Daoy (cell line): ENCODE measurements at regions not wholly inside any gene's neighbourhood (a gene's known extent, or its start where the extent isn't known, plus 50 kb on each side); places are given as distances from the start of the nearest gene placed in this dataset.
"Not testable (repeated sequence)": the region's sequence is repeated elsewhere in the genome, so short reads cannot be mapped to it uniquely, and the experiment has no call there.

Experiments
- DNase-seq: peaks from one replicate; pipeline ENCODE4 v3.0.0-alpha.2; 2015; ENCODE audit warnings: low read depth

DNA sequence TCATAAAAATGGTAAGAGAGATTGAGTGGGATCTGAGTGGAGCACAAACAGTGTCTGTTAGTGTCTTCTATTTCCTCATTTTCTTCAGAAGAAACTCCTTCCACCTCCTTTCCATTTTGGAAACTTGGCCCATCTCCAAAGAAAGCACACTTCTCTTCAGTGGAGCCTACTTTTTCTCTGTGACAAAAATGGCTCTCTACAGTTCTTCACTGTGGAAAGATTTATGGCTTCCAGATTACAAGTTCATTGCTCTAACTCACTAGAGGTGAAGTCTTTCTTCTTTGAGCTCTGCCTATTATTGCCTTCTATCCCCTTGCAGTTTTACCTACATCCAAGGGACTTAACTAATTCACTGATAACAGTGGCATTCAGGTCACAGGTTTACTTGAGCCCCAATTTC lies 325.8 kb downstream of the ANTXR2 start:
- DNase-seq, result no peak

DNA sequence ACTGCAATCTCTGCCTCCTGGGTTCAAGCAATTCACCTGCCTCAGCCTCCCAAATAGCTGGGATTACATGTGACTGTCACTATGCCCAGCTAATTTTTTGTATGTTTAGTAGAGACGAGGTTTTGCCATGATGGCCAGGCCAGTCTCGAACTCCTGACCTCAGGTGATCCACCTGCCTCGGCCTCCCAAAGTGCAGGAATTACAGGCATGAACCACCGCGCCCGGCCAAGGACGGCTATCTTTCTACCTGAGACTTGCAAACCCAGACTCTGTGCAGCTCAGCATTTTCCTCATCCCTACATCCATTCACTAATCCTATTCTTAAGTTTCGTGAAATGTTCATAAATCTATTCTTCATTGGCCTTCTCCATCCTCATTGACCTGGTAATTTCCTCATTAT lies 330.0 kb downstream of the ANTXR2 start:
- no peak for DNase-seq

DNA sequence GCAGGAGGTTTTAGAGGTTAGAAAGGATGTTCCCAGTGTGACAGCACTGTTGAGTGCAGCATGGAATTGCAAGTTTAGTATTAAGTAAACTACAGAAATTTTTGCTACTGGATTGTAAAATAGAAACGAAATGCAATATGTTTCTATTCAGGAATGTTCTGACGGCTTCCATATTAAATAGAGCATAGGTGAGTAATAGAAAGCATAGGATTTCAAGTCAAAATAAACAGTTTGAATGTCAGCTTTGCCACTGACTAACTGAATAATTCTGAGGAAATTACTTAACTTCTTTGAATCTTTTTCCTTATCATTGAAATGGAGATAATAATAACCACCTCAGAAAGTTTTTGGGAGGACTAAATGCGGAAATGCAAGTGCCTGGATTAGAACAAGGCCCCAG lies 331.9 kb upstream of the GK2 start:
- no peak for DNase-seq

DNA sequence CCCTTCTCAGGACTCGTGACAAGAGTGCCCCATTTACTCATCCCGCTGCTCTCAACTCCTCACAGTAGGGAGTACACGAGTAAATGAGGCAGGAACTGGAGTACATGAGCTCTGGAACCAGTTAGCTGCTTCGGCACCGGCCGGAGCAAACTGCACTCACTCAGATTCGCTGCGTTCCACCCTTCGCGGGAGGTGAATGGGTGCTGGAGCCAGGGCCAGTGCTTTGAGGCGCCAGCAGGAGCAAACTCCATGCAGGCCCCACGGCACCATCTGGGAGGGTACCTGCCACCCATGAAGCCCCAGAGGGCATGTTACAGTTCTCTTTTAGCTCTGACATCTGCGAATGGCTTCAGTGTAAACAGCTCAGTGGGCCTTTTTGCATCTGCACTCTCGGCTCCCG lies 315.5 kb upstream of the GK2 start:
- DNase-seq, result no peak

GRCh38 chr4:79700356-79700755 lies 292.3 kb upstream of the GK2 start:
- DNase-seq, result no peak

- no peak for DNase-seq
These were observed 289.4 kb upstream of the GK2 start for GRCh38 chr4:79697444-79697843.

DNA sequence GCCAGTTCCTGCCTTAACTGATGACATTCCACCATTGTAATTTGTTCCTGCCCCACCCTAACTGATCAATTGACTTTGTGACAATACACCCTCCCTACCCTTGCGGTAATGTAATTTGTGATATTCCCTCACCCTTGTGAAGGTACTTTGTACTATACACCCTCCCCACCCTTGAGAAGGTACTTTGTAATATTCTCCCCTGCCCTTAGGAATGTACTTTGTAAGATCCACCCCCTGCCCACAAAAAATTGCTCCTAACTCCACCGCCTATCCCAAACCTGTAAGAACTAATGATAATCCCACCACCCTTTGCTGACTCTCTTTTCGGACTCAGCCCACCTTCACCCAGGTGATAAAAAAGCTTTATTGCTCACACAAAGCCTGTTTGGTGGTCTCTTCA lies 288.5 kb upstream of the GK2 start:
- DNase-seq, result not testable (repeated sequence)

GRCh38 chr4:79695848-79696247 lies 287.8 kb upstream of the GK2 start:
- no peak for DNase-seq

- no peak for DNase-seq
These were observed 281.7 kb upstream of the GK2 start for GRCh38 chr4:79689740-79690139.

GRCh38 chr4:79688691-79689090 lies 280.7 kb upstream of the GK2 start:
- DNase-seq, result no peak

GRCh38 chr4:79687006-79687405 lies 279.0 kb upstream of the GK2 start:
- no peak for DNase-seq

DNA sequence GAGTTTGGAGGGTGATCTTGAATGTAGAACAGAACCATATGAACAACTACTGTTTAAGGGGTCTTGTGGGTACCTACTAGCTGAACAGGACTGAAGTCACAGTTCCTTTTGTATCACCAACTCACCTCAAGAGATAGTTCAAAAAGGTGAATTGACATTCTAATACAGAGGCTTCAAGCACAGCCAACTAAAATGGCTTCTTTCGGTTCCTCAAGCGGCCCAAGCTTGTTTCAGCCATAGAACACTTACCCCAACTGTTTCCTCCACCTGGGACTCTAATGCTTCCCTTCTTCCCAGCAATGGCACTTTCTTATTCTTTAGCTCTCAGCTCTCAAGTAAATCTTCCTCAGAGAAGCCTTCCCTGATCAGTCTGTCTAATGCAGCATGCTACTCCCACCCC lies 277.5 kb upstream of the GK2 start:
- DNase-seq, result no peak

- DNase-seq, result no peak
These were observed 276.5 kb upstream of the GK2 start for GRCh38 chr4:79684516-79684915.

DNA sequence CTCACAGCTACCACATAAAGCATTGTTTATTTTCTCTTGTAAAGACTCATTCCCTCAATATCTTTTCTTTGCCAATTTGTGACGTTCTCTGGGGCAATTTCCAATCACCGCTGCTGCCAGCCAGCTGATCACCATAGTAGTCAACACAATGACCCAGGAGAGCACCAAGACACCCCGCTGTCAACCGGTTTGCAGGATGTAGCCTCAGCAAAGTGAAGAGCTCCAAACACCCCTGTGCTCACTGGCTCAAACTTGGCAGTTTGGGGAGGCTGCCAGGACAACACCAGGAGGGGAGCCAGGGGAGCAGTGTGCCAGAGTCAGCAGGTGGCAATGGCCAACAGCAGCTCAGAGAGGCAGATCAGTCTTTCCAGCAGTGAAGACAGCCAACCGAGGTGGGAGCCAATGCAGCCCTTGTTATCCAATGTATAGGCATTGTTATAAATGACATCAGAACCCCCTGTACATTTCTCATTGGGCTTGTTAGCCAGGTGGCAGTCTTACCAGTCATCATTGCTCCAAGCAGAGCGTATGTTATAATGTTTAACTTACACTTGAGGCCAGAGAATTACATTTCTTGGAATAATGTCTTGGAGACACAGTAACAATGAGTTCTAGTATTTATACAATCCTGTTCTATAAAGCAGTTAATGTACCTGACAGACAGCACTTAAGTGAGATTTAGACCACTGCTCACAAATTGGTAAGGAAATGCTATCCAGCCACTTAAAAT lies 274.9 kb upstream of the GK2 start:
- peak; percentile 21 for DNase-seq

GRCh38 chr4:79682161-79682560 lies 274.1 kb upstream of the GK2 start:
- peak; percentile 49 for DNase-seq

DNA sequence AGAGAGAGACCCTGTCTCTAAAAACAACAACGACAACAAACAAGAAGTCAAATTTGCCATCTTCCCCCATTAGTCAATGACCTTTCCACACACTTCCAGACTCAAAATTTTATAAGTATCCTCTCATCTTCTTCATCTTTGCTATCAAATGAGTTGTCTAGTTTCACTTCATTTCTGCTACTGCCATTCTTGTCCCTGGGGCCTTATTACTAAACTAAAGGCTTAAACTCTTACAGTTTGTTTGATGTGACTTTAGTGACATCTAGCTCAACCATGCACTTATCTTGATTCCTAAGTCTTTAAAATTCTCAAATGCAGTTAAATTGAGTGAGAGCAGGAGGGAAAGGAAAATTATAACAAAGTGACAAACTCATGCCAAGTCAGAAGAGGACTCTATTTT lies 271.8 kb upstream of the GK2 start:
- no peak for DNase-seq

GRCh38 chr4:79678472-79679202 lies 270.6 kb upstream of the GK2 start:
- no peak for DNase-seq

DNA sequence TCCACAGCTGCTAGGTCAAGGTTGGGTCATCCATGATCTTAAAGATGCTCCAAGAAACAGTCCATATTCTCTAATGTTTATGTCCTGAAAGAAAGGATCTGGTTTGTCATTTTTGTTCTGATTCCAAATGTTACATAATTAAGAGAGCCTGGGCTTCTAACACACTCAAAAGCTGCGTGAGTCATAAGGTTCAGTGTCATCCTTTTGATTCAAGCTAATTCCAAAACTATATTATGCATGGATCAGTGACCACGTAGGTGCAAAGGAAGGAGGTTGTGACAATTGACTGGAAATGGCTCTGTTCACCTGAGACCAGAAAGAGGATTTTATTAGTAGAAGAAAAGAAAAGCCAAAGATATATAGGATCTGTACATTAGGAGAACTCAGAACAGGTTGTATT lies 268.7 kb upstream of the GK2 start:
- no peak for DNase-seq

DNA sequence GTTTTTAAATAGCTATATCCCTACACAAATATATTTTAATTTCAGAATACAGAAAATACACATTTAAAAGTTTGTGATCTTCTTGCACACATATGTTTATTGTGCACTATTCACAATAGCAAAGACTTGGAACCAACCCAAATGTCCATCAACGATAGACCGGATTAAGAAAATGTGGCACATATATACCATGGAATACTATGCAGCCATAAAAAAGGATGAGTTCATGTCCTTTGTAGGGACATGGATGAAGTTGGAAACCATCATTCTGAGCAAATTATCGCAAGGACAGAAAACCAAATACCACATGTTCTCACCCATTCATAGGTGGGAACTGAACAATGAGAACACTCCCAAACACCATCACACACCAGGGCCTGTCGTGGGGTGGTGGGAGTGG lies 266.9 kb upstream of the GK2 start:
- not testable (repeated sequence) for DNase-seq

GRCh38 chr4:79673898-79674297 lies 265.9 kb upstream of the GK2 start:
- no peak for DNase-seq

DNA sequence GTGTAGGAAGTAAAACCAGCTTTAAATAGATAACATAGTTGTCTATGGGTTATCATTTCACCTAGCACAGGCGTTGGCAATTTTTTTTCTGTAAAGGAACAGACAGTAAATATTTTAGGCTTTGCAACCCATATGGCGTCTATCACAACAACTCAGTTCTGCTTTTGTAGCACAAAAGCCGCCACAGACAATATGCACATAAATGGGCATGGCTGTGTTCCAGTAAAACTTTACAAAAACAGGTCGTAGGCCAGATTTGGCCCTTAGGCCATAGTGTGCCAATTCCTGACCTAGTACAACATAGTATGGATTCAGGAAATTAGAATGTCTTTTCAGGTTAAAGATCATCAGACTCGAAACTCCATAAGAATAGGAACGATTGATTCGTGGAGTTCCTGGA lies 265.3 kb upstream of the GK2 start:
- no peak for DNase-seq

DNA sequence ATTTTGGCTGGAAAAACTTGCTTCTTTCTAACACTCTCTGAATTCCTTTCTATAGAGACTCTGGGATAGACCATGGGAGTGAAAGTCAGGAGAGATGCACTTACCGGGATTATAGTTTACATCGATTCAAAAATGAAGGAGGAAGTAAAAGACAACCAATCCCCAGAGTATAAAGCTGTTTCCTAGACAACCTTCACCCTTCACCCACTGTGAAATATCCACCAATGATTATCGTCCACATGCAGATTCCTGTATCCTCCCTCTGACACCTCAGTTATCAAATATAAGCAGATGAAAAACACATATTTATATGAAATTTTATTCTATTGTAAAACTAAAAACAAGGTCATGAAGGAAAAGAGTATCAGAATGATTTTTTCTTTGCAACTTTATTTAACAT lies 258.8 kb upstream of the GK2 start:
- no peak for DNase-seq

DNA sequence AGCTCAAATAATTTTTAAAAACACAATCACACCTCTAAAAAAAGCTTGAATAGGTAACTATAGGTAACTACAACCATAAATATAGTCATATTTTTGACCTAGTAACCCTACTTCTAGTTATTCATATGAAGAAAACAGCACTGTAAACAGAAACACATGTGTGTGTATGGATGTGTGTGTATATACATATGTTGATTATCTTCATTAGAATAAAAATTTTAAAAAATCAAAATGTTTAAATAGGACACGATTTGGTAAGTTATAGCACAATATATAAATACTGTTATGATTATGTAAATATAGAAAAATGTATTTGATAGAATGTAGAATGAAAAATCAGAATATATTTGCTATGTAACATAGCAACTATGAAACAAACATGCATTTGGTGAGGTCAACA lies 258.1 kb upstream of the GK2 start:
- DNase-seq, result no peak

DNA sequence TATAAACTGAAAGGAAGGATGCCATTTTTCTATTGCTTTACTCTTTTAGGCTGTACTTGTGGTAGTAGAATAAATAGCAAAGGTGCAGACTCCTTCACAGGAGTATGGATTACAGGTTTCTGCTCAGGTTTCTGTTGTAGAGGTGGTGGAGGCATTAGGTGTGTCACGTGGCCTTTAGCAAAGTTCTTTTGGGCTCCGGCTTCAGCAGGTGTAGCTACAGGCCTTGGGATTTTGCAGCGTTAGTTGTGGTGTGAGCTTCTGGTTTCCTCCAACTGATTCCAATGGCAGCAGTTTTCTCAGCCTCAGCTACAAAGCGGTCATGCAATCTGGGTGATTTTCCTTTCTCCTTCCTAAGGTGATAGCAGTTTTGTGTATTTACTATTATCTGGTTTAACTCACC lies 255.8 kb upstream of the GK2 start:
- no peak for DNase-seq
